GM23248 (cell line): ENCODE measurements at regions not wholly inside any gene's neighbourhood (a gene's known extent, or its start where the extent isn't known, plus 50 kb on each side); places are given as distances from the start of the nearest gene placed in this dataset.

Source experiments
- DNase-seq: peaks from one replicate; pipeline ENCODE4 v3.0.0-alpha.2; 2015
- H2AFZ ChIP-seq: fragments of 200-600 bp; sonication (generic); 2 replicates; pipeline ENCODE4 v1.6.1; 2016; ENCODE audit warnings: antibody characterized with exemption
- H3F3A ChIP-seq: fragments of 200-600 bp; sonication (generic); 2 replicates; pipeline ENCODE4 v1.6.1; 2016; ENCODE audit warnings: mild to moderate bottlenecking, antibody characterized with exemption, mixed run types; ENCODE audit not compliant: insufficient read depth
- H3K27ac ChIP-seq: fragments of 200-600 bp; sonication (generic); 2 replicates; pipeline ENCODE4 v1.5.1; 2016; ENCODE audit warnings: mild to moderate bottlenecking
- H3K27me3 ChIP-seq: fragments of 200-600 bp; sonication (generic); replicated peaks from 2 replicates; pipeline ENCODE4 v1.6.1; 2016; ENCODE audit warnings: mild to moderate bottlenecking; ENCODE audit not compliant: insufficient read depth
- H3K36me3 ChIP-seq: fragments of 200-600 bp; sonication (generic); 2 replicates; pipeline ENCODE4 v1.6.1; 2016; ENCODE audit warnings: low read depth, mild to moderate bottlenecking
- H3K4me1 ChIP-seq: fragments of 200-600 bp; sonication (generic); 2 replicates; pipeline ENCODE4 v1.6.1; 2016; ENCODE audit warnings: mild to moderate bottlenecking; ENCODE audit not compliant: insufficient read depth
- H3K4me2 ChIP-seq: fragments of 200-600 bp; sonication (generic); one replicate; pipeline ENCODE4 v1.6.1; 2016; ENCODE audit warnings: mild to moderate bottlenecking; ENCODE audit not compliant: unreplicated experiment
- H3K4me3 ChIP-seq: fragments of 200-600 bp; sonication (generic); 2 replicates; pipeline ENCODE4 v1.5.1; 2016; ENCODE audit warnings: mild to moderate bottlenecking
- H3K79me2 ChIP-seq: fragments of 200-600 bp; sonication (generic); 2 replicates; pipeline ENCODE4 v1.6.1; 2016; ENCODE audit warnings: mild to moderate bottlenecking; ENCODE audit not compliant: insufficient read depth
- H3K9ac ChIP-seq: fragments of 200-600 bp; sonication (generic); 2 replicates; pipeline ENCODE4 v1.6.1; 2016; ENCODE audit warnings: mild to moderate bottlenecking
- H3K9me2 ChIP-seq: fragments of 200-600 bp; sonication (generic); 2 replicates; pipeline ENCODE4 v1.6.1; 2016; ENCODE audit warnings: mixed run types, mild to moderate bottlenecking, moderate library complexity; ENCODE audit not compliant: insufficient read depth
- H3K9me3 ChIP-seq: fragments of 200-600 bp; sonication (generic); one replicate; pipeline ENCODE4 v1.6.1; 2017; ENCODE audit warnings: low read depth
- H4K20me1 ChIP-seq: fragments of 200-600 bp; sonication (generic); 2 replicates; pipeline ENCODE4 v1.6.0; 2016; ENCODE audit not compliant: insufficient read depth
- EZH2 ChIP-seq: fragments of 200-600 bp; sonication (generic); IDR thresholded peaks from 2 replicates; pipeline ENCODE4 v1.6.1; 2018; ENCODE audit warnings: antibody characterized with exemption, mild to moderate bottlenecking; ENCODE audit not compliant: insufficient read depth, poor library complexity, severe bottlenecking
- EZH2phosphoT487 ChIP-seq: fragments of 200-600 bp; sonication (generic); IDR thresholded peaks from 2 replicates; pipeline ENCODE4 v1.6.1; 2018; ENCODE audit warnings: antibody characterized with exemption, moderate library complexity, mild to moderate bottlenecking, low read depth; ENCODE audit not compliant: insufficient read depth
- WGBS, 2 experiments: methylation state at CpG; one replicate each; pipeline ENCODE4 v1.1.6; 2015 to 2017; ENCODE audit warnings: low lambda C conversion rate in 2 of 2, low coverage in 1 of 2; ENCODE audit errors: missing lambda C conversion rate in 2 of 2; 5-methylcytosine and 5-hydroxymethylcytosine counted together
- in situ Hi-C: fragments of 300-500 bp; cut with MboI; formaldehyde crosslinking; loops from 2 replicates; pipeline ENCODE4 v1.15.0; 2020

GRCh38 chr21:14753466-14754258, 207.5 kb upstream of the SAMSN1 start:
- H4K20me1 ChIP-seq, result no peaks in the 10 kb centered on the region
- DNase-seq, result no peak
- no peaks in the 10 kb centered on the region for H3K27me3 ChIP-seq
- 31 to 40% methylated on average over 2 of the region's 2 CpGs for WGBS, 2 experiments
- in situ Hi-C loops, result no loop called here
- H3K9ac ChIP-seq, result no peak overlapping the region
- no peaks in the 10 kb centered on the region for H3K79me2 ChIP-seq
- H3K9me2 ChIP-seq, result no peaks in the 10 kb centered on the region
- TF ChIP-seq EZH2 (no peak), EZH2phosphoT487 (no peak)
- H3K36me3 ChIP-seq, result no peaks in the 10 kb centered on the region
- no peak overlapping the region for H3K4me3 ChIP-seq
- no peaks in the 10 kb centered on the region for H3K9me3 ChIP-seq
- H3K27ac ChIP-seq, result no peak overlapping the region
- no peak overlapping the region for H2AFZ ChIP-seq
- H3K4me2 ChIP-seq, result no peak overlapping the region
- H3F3A ChIP-seq, result no peaks in the 10 kb centered on the region
- no peaks in the 10 kb centered on the region for H3K4me1 ChIP-seq

GRCh38 chr21:14753069-14753465, 207.0 kb upstream of the SAMSN1 start:
- H3K27ac ChIP-seq, result no peak overlapping the region
- no peak overlapping the region for H3K4me3 ChIP-seq
- DNase-seq, result no peak
- TF ChIP-seq EZH2 (no peak), EZH2phosphoT487 (no peak)
- no peaks in the 10 kb centered on the region for H4K20me1 ChIP-seq
- no peaks in the 10 kb centered on the region for H3K36me3 ChIP-seq
- H3K79me2 ChIP-seq, result no peaks in the 10 kb centered on the region
- no peaks in the 10 kb centered on the region for H3K27me3 ChIP-seq
- no peaks in the 10 kb centered on the region for H3K4me1 ChIP-seq
- H2AFZ ChIP-seq, result no peak overlapping the region
- H3K9me3 ChIP-seq, result no peaks in the 10 kb centered on the region
- H3F3A ChIP-seq, result no peaks in the 10 kb centered on the region
- H3K9me2 ChIP-seq, result no peaks in the 10 kb centered on the region
- H3K9ac ChIP-seq, result no peak overlapping the region
- no peak overlapping the region for H3K4me2 ChIP-seq
- in situ Hi-C loops, result no loop called here

GRCh38 chr21:14752345-14752909, 206.3 kb upstream of the SAMSN1 start:
- Histone ChIP-seq H3K9me3 (no peaks in the 10 kb centered on the region), H3K4me1 (no peaks in the 10 kb centered on the region), H3K9me2 (no peaks in the 10 kb centered on the region), H3K4me2 (no peak overlapping the region), H3K4me3 (no peak overlapping the region), H3F3A (no peaks in the 10 kb centered on the region), H3K79me2 (no peaks in the 10 kb centered on the region), H3K27ac (no peak overlapping the region), H3K36me3 (no peaks in the 10 kb centered on the region), H3K9ac (no peak overlapping the region), H4K20me1 (no peaks in the 10 kb centered on the region), H2AFZ (no peak overlapping the region), H3K27me3 (no peaks in the 10 kb centered on the region)
- in situ Hi-C loops, result no loop called here
- no peak for DNase-seq
- TF ChIP-seq EZH2phosphoT487 (no peak), EZH2 (no peak)

GRCh38 chr21:14751602-14752344, 205.7 kb upstream of the SAMSN1 start:
- no peak for TF ChIP-seq EZH2
- TF ChIP-seq EZH2phosphoT487, result no peak
- Histone ChIP-seq H3K4me1 (no peaks in the 10 kb centered on the region), H3K27ac (no peak overlapping the region), H3K27me3 (no peaks in the 10 kb centered on the region), H3K4me2 (no peak overlapping the region), H3K9ac (no peak overlapping the region), H3F3A (no peaks in the 10 kb centered on the region), H3K9me3 (no peaks in the 10 kb centered on the region), H4K20me1 (no peaks in the 10 kb centered on the region), H3K79me2 (no peaks in the 10 kb centered on the region), H3K9me2 (no peaks in the 10 kb centered on the region), H3K4me3 (no peak overlapping the region), H2AFZ (no peak overlapping the region), H3K36me3 (no peaks in the 10 kb centered on the region)
- WGBS, 2 experiments, result 45 to 49% methylated on average over 2 of the region's 2 CpGs
- DNase-seq, result no peak
- in situ Hi-C loops, result no loop called here
